GM20000 (cell line): ENCODE measurements at regions not wholly inside any gene's neighbourhood (a gene's known extent, or its start where the extent isn't known, plus 50 kb on each side); places are given as distances from the start of the nearest gene placed in this dataset.

Experiments used
- DNase-seq: peaks from one replicate; pipeline ENCODE4 v3.0.0; 2012; ENCODE audit warnings: low spot score
- TF ChIP-seq, protein P1 (sequence below): IDR thresholded peaks from 2 replicates; pipeline ENCODE4 v1.5.1; 2012; ENCODE audit warnings: mild to moderate bottlenecking, control low read depth; ENCODE audit errors: extremely low read depth, missing control alignments

DNA sequence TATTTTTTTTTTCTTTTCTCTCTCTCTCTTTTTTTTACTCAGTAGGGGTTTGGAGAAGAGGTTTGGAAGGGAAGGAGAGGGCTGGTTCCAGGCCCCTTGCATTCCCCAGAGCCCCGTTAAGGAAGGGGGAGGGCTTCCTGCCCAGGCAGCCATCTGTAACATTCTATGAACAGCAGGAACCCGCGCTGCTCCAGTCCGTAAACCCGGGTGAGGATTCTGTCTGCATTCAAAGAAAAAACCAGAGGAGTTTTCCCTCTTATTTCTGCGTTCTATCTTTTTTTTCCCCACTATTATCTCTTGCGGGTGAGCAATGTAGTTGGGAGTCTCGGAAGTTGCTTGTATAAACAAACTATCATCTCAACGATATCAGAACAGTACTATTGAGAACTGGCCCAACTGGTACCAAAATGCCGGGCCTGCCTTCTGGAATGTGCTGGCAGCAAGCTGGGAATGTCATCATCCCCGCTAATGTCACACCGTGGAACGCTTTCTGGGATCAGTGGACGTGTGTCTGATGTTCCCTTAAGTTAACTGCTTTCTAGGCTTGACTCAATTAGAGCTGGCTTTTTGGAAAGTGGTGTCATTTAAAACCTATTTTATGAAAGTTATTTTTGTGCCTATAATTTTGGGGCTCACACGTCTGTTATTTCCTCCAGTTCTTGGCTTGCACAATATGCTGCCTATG is 153.1 kb upstream of the MEOX2 start:
- TF ChIP-seq, protein P1, sequence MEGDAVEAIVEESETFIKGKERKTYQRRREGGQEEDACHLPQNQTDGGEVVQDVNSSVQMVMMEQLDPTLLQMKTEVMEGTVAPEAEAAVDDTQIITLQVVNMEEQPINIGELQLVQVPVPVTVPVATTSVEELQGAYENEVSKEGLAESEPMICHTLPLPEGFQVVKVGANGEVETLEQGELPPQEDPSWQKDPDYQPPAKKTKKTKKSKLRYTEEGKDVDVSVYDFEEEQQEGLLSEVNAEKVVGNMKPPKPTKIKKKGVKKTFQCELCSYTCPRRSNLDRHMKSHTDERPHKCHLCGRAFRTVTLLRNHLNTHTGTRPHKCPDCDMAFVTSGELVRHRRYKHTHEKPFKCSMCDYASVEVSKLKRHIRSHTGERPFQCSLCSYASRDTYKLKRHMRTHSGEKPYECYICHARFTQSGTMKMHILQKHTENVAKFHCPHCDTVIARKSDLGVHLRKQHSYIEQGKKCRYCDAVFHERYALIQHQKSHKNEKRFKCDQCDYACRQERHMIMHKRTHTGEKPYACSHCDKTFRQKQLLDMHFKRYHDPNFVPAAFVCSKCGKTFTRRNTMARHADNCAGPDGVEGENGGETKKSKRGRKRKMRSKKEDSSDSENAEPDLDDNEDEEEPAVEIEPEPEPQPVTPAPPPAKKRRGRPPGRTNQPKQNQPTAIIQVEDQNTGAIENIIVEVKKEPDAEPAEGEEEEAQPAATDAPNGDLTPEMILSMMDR = no peak
- DNase-seq = no peak

DNA sequence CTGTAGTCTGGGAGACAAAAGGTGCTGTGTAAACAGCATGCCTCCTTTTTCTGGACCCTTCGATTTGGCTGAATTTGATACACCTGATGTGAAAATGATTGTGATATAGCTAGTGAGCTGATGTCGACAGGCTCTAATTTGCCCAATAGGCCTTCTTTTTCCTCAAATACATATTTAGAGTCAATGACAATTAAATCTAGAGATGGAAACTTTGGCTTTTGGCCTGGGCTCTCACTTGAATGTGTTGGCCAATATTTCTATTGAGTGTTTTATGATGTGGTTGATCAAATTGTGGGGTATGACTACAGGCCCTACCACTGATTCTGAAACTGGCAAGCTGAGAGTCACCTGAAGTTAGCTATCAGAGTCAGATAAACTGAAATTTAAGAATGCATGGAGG is 151.8 kb upstream of the MEOX2 start:
- no peak for DNase-seq

DNA sequence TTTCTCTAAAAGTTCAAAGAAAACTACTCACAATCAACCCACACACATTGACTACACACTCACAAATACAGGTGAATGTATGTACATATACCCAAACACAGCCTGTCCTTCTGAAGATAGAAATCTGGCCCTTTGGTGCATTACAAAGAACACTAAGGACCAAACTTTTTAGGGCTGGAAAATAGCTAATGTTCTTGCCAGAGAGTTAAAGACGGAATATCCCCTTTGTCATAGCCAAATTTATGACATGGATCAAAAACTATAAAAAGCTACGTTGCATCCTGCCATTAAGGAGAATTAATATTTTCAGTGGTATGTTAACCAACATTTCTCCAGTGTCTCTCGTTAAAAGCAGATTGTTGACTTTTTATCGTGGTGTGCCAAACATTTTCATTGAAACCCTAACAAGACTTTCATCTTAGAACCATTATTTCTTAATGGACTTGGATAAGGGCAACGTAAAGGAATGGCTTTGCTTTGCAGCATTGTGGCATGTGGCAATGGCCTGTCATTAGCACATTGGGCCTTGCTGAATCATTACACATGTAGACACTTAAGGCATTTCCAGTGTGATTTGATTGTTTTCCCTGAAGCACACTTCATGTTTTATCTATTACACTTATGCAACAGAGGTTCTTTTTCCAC is 150.9 kb upstream of the MEOX2 start:
- DNase-seq = no peak
- TF ChIP-seq, protein P1 = no peak

More for the DNA sequence above, 151.8 kb upstream of the MEOX2 start:
- TF ChIP-seq, protein P1 = no peak

DNA sequence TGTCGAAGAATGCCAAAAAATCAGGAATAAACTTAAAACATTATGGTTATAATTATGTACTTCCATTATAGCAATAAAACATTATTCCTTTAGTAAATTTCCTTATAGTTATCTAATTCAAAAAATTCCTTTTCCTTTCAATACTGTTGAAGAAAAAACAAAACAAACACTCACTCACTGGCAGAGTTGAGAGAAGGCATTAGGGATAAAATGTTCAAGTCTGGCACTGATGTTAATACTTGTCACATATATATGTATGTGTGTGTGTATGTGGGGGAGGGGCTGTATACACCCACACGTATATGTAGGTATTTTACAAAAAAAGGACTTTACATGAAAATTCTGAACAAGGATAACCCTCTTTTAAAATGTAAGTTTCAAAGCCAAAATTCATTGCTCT is 150.2 kb upstream of the MEOX2 start:
- DNase-seq = no peak
- TF ChIP-seq, protein P1 = no peak

DNA sequence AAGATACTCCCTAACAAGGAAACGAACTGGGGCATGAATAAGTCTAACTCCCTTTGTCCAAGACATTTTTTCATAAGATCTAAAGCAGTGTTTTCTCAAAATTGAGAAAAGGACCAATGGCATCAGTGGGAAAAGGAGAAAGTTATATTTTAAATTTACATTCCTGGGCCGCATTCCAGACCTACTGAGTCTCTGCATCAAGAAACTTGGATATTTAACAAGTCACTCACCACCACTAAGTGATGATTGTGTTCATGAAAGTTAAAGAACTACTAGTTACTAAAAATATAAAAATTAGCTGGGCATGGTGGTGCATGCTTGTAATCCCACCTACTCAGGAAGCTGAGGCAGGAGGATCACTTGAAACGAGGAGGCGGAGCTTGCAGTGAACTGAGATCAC is 149.6 kb upstream of the MEOX2 start:
- DNase-seq = no peak

DNA sequence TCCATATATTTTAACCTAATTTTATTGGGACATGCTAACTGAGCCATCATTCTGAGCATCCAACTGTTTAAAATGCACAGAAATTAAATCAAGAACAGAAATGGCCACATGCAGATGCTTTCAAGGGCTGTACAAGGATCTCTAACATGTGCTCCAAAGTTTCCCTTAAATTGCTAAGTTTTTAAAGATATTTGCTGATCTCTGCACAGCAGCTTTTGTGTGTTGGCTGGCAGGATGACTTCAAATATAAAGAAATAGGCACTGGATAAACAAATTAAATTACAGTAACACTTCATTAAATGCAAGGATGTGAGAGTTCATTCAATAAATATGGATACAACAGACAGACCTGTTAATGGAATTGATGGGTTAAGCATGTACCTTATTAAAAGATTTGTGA is 148.0 kb upstream of the MEOX2 start:
- DNase-seq = no peak
- TF ChIP-seq, protein P1 = no peak

More for the DNA sequence above, 149.6 kb upstream of the MEOX2 start:
- TF ChIP-seq, protein P1 = no peak

DNA sequence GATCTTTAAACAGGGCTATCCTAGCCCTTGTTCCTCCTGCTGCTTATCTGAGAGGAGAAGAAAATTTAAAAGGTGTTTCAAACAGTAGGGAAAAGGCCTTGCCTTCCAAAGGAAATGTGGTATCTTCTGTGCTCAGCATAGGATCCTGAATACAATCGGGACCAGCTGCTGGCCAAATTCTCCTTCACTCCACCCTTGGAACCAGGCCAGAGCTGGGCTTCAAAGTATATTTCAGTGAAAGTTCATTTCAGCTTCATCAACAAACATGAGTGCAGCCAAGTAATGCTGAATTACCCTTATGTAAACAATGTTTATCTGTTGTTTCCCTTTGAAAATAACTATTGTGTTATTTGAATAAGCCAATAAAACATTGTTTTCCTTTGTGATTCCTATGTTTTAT is 146.5 kb upstream of the MEOX2 start:
- TF ChIP-seq, protein P1 = no peak
- no peak for DNase-seq
